MM.1S (cell line): ENCODE measurements at regions not wholly inside any gene's neighbourhood (a gene's known extent, or its start where the extent isn't known, plus 50 kb on each side); places are given as distances from the start of the nearest gene placed in this dataset.

Source experiments
- DNase-seq: peaks from one replicate; pipeline ENCODE4 v3.0.0-alpha.2; 2015
- H2AFZ ChIP-seq: fragments of 300-600 bp; sonication (generic); 2 replicates; pipeline ENCODE4 v1.6.0; 2016; ENCODE audit warnings: antibody characterized with exemption, low read length
- H3F3A ChIP-seq: fragments of 300-600 bp; sonication (generic); 2 replicates; pipeline ENCODE4 v1.6.1; 2016; ENCODE audit warnings: mild to moderate bottlenecking, antibody characterized with exemption, low read length, moderate library complexity, mixed read lengths; ENCODE audit not compliant: insufficient read depth
- H3K27ac ChIP-seq: fragments of 300-600 bp; sonication (generic); 2 replicates; pipeline ENCODE4 v1.5.1; 2016; ENCODE audit warnings: mild to moderate bottlenecking, low read length
- H3K27me3 ChIP-seq: fragments of 300-600 bp; sonication (generic); replicated peaks from 2 replicates; pipeline ENCODE4 v1.6.0; 2016; ENCODE audit warnings: low read length; ENCODE audit not compliant: insufficient read depth
- H3K36me3 ChIP-seq: fragments of 300-600 bp; sonication (generic); replicated peaks from 2 replicates; pipeline ENCODE4 v1.6.1; 2016; ENCODE audit warnings: mild to moderate bottlenecking, low read length, mixed read lengths; ENCODE audit not compliant: insufficient read depth
- H3K4me1 ChIP-seq: fragments of 300-600 bp; sonication (generic); 2 replicates; pipeline ENCODE4 v1.6.1; 2016; ENCODE audit warnings: low read length, mixed read lengths
- H3K4me2 ChIP-seq: fragments of 300-600 bp; sonication (generic); 2 replicates; pipeline ENCODE4 v1.6.0; 2016; ENCODE audit warnings: low read depth, low read length
- H3K4me3 ChIP-seq: fragments of 300-600 bp; sonication (generic); 2 replicates; pipeline ENCODE4 v1.5.1; 2016; ENCODE audit warnings: low read length, mixed read lengths
- H3K79me2 ChIP-seq: fragments of 300-600 bp; sonication (generic); 2 replicates; pipeline ENCODE4 v1.6.1; 2016; ENCODE audit warnings: mixed run types, low read length, mixed read lengths
- H3K9ac ChIP-seq: fragments of 300-600 bp; sonication (generic); 2 replicates; pipeline ENCODE4 v1.6.1; 2016; ENCODE audit warnings: low read length, mixed read lengths
- H3K9me2 ChIP-seq: fragments of 300-600 bp; sonication (generic); replicated peaks from 2 replicates; pipeline ENCODE4 v1.6.1; 2016; ENCODE audit warnings: mild to moderate bottlenecking, low read length, mixed read lengths; ENCODE audit not compliant: insufficient read depth
- H3K9me3 ChIP-seq: fragments of 300-600 bp; sonication (generic); replicated peaks from 2 replicates; pipeline ENCODE4 v1.6.1; 2016; ENCODE audit warnings: mild to moderate bottlenecking, low read length, mixed read lengths; ENCODE audit not compliant: insufficient read depth
- H4K20me1 ChIP-seq: fragments of 300-600 bp; sonication (generic); 2 replicates; pipeline ENCODE4 v1.6.1; 2016; ENCODE audit warnings: mild to moderate bottlenecking, low read length, moderate library complexity, mixed read lengths; ENCODE audit not compliant: insufficient read depth
- CTCF ChIP-seq: fragments of 300-600 bp; sonication (generic); IDR thresholded peaks from 2 replicates; pipeline ENCODE4 v1.5.1; 2016; ENCODE audit warnings: antibody characterized with exemption, low read length, mixed read lengths
- EZH2 ChIP-seq: fragments of 300-600 bp; sonication (generic); optimal IDR thresholded peaks from 2 replicates; pipeline ENCODE3; 2017; ENCODE audit warnings: low read depth, mild to moderate bottlenecking, antibody characterized with exemption, low read length, mixed read lengths
- EZH2phosphoT487 ChIP-seq: fragments of 300-600 bp; sonication (generic); IDR thresholded peaks from 2 replicates; pipeline ENCODE4 v1.6.1; 2018; ENCODE audit warnings: antibody characterized with exemption, low read length

- TF ChIP-seq EZH2 (no peak), EZH2phosphoT487 (no peak), CTCF (no peak)
- no peaks in the 10 kb centered on the region for H3K9me2 ChIP-seq
- H3K4me2 ChIP-seq: no peak overlapping the region
- H3K79me2 ChIP-seq: no peaks in the 10 kb centered on the region
- DNase-seq: no peak
- H3K27ac ChIP-seq: no peak overlapping the region
- no peaks in the 10 kb centered on the region for H3F3A ChIP-seq
- no peaks in the 10 kb centered on the region for H4K20me1 ChIP-seq
- H3K4me3 ChIP-seq: no peak overlapping the region
- H3K9me3 ChIP-seq: no peaks in the 10 kb centered on the region
- H3K36me3 ChIP-seq: no peaks in the 10 kb centered on the region
- no peaks in the 10 kb centered on the region for H3K27me3 ChIP-seq
- H2AFZ ChIP-seq: no peak overlapping the region
- H3K9ac ChIP-seq: no peak overlapping the region
- no peaks in the 10 kb centered on the region for H3K4me1 ChIP-seq
Observed at GRCh38 chr11:97349201-97349600, 959.4 kb downstream of the JRKL start.

GRCh38 chr11:97351939-97352338 is 962.1 kb downstream of the JRKL start:
- H3K27ac ChIP-seq: no peak overlapping the region
- H3K4me3 ChIP-seq: no peak overlapping the region
- H3K36me3 ChIP-seq: no peaks in the 10 kb centered on the region
- no peak overlapping the region for H3K9ac ChIP-seq
- no peaks in the 10 kb centered on the region for H3K79me2 ChIP-seq
- no peaks in the 10 kb centered on the region for H4K20me1 ChIP-seq
- H3K4me1 ChIP-seq: no peaks in the 10 kb centered on the region
- no peak for TF ChIP-seq EZH2phosphoT487
- no peak for TF ChIP-seq CTCF
- TF ChIP-seq EZH2: no peak
- no peaks in the 10 kb centered on the region for H3K27me3 ChIP-seq
- no peak for DNase-seq
- no peaks in the 10 kb centered on the region for H3K9me2 ChIP-seq
- H3K9me3 ChIP-seq: no peaks in the 10 kb centered on the region
- no peak overlapping the region for H2AFZ ChIP-seq
- no peak overlapping the region for H3K4me2 ChIP-seq
- H3F3A ChIP-seq: no peaks in the 10 kb centered on the region

- Histone ChIP-seq H3K9me3 (no peaks in the 10 kb centered on the region), H3K9ac (no peak overlapping the region), H3K79me2 (no peaks in the 10 kb centered on the region), H3K4me2 (no peak overlapping the region), H3K36me3 (no peaks in the 10 kb centered on the region), H4K20me1 (no peaks in the 10 kb centered on the region), H3K4me1 (no peaks in the 10 kb centered on the region), H3K9me2 (no peaks in the 10 kb centered on the region), H3K27me3 (no peaks in the 10 kb centered on the region), H3K4me3 (no peak overlapping the region), H2AFZ (no peak overlapping the region), H3F3A (no peaks in the 10 kb centered on the region), H3K27ac (no peak overlapping the region)
- TF ChIP-seq CTCF: no peak
- no peak for TF ChIP-seq EZH2phosphoT487
- no peak for TF ChIP-seq EZH2
- no peak for DNase-seq
Observed at GRCh38 chr11:97354026-97354425, 964.2 kb downstream of the JRKL start.
